NT2/D1 (cell line): ENCODE measurements at regions not wholly inside any gene's neighbourhood (a gene's known extent, or its start where the extent isn't known, plus 50 kb on each side); places are given as distances from the start of the nearest gene placed in this dataset.

Source experiments
- SUZ12 ChIP-seq: IDR thresholded peaks from 2 replicates; pipeline ENCODE4 v1.6.1; 2011; ENCODE audit not compliant: insufficient read length, insufficient read depth; ENCODE audit errors: extremely low read depth
- YY1 ChIP-seq: IDR thresholded peaks from 2 replicates; pipeline ENCODE4 v1.6.1; 2011; ENCODE audit not compliant: insufficient read length, insufficient read depth
- ZNF274 ChIP-seq: IDR thresholded peaks from 2 replicates; pipeline ENCODE4 v1.6.1; 2011; ENCODE audit warnings: mild to moderate bottlenecking, low read depth, low read length

GRCh38 chr1:170265234-170265633, 119.5 kb downstream of the NTMT2 start:
- TF ChIP-seq YY1 (no peak), ZNF274 (no peak), SUZ12 (no peak)
